IPS-NIHi11 (cell line): ENCODE measurements at regions not wholly inside any gene's neighbourhood (a gene's known extent, or its start where the extent isn't known, plus 50 kb on each side); places are given as distances from the start of the nearest gene placed in this dataset.

Experiments
- DNase-seq: peaks from one replicate; pipeline ENCODE4 v3.0.0; 2012; ENCODE audit warnings: mixed read lengths, low spot score

GRCh38 chr3:99500485-99500884 is 137.9 kb upstream of the COL8A1 start:
- DNase-seq = no peak

DNA sequence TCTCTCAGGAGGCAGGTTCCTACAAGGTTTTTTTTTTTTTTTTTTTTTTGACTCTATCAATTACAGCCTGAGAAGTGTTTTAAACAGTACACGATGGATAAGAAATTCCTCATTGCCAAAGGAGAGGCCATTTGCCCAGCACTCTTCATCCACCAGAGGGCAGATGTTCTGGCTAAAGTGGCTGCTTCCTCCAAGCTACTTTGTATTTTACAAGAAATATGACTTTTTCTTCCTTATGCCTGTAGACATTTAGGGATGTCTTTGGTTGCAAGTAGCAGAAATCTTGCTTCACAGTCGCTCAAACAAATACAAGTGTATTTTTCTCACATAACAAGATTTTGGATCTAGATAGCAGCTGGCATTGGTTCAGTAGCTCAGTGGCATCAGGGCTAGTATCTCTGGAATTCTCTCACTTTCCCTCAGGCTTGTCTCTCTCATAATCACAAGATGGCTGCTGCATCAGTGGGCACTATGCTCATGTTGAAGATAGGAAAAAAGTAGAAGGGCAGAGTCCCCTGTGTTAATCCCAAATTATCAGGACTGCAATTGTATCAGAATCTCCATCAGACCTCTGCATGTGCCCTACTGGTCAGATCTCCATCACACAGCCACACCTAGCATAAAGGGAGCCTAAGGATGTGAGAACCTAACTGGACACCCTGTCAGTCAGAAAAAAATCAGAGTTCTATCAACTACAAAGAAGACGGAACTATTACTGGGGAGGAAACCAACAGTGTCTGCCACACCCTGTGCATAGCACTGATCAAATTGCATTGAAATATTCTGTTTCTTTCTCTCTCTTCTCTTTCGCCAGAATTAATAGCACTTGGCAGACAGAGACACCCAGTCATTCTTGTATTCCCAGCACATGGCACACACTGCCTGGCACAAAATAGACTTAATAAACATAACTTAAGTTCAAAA is 138.9 kb upstream of the COL8A1 start:
- peak; percentile 44 for DNase-seq

GRCh38 chr3:99498550-99499234 is 139.7 kb upstream of the COL8A1 start:
- no peak for DNase-seq

GRCh38 chr3:99487894-99488293 is 150.5 kb upstream of the COL8A1 start:
- no peak for DNase-seq

GRCh38 chr3:99485286-99485685 is 153.1 kb upstream of the COL8A1 start:
- no peak for DNase-seq

GRCh38 chr3:99484871-99485270 is 153.5 kb upstream of the COL8A1 start:
- no peak for DNase-seq

- no peak for DNase-seq
Measured at GRCh38 chr3:99483841-99484240, 154.6 kb upstream of the COL8A1 start.

DNA sequence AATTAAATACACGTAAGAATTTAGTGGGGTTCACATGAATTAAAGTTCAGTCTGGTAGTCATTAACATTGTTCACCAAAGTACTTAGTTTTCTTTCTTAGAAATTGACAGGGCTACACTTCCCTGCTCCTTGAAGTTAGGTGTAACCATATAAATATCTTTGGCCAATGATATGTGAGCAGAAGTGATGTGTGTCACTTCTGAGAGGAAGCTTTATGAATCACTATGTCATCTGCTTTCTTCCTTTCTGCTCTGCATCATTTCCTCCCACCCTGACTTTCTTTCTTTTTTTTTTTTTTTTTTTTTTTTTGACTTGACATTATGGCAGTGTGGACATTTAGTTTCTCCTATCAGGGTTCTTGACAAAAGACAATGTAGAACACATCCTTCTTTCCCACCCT is 156.2 kb upstream of the COL8A1 start:
- DNase-seq = no peak

GRCh38 chr3:99481561-99481960 is 156.8 kb upstream of the COL8A1 start:
- no peak for DNase-seq

DNA sequence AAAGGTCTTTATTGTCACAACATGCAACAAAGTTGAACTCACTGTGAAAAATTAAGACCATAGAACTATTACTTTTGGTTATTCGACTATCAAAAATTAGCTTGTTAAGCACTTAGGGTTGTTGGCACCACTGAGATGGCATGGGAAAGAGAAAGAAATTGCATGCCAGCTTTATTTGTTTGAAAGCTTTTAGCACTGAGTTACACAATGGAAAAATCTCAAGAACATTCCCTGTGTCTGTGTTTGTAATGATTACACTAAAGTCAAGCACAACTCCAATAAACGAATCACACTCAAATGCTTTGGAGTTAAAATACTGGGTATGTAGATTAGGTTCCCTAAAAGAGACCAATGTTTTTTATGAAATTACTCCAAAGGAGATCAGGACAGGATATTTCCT is 158.6 kb upstream of the COL8A1 start:
- DNase-seq = no peak

DNA sequence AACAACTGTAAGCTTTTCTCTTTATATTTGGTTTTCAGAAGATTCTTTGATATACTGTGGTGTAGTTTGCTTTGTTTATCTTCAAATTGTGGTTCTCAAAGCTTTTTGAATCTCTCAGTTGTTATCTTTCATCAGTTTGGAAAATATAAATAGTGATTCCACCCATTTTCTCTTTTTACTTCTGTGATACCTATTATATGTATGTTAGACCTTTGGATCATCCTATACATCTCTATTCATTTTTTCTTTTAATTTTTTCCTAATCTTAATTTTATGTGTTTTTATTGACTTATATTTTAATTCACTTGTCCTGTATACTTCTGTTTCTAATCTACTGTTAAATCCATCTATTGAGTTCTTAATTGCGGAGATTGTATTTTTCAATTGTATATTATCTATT is 160.7 kb upstream of the COL8A1 start:
- no peak for DNase-seq

- no peak for DNase-seq
Measured at GRCh38 chr3:99475229-99475628, 163.2 kb upstream of the COL8A1 start.

- DNase-seq = no peak
Measured at GRCh38 chr3:99474776-99475175, 163.6 kb upstream of the COL8A1 start.

DNA sequence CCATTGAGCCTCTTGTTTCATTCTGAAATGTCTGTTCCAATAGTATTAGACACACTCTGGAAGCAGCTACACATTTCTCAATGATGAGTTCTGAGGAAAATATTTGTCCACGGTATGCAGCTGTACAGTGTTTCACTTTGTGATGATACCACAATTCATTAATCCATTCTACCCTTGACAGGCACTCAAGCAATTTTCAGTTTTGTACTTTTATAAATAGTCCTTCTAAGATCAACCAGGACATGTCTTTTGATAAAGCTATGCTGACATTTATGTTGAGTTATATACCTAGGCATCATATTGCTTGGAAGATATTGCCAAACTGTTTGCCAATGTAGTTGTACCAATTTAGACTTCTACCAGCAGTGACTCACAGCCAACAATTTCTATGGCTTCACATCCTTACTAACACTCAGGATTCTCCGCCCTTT is 165.1 kb upstream of the COL8A1 start:
- DNase-seq = no peak

DNA sequence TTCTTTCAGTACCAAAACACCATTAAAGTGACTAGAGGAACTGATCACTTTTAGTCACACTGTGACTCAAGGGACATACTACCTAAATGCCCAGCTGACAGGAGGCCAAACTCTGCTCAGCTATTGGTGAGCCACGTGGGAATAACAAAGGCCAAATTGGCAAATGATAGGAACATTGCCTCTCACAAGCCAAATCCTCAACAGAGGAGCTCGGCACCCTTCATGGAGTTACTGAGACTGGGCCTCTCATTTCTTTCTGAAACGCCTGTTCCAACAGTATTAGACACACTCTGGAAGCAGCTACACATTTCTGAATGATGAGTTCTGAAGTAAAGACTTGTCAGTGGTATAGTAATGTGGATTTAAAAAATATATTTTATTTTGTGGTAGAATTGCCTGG is 166.0 kb upstream of the COL8A1 start:
- no peak for DNase-seq

DNA sequence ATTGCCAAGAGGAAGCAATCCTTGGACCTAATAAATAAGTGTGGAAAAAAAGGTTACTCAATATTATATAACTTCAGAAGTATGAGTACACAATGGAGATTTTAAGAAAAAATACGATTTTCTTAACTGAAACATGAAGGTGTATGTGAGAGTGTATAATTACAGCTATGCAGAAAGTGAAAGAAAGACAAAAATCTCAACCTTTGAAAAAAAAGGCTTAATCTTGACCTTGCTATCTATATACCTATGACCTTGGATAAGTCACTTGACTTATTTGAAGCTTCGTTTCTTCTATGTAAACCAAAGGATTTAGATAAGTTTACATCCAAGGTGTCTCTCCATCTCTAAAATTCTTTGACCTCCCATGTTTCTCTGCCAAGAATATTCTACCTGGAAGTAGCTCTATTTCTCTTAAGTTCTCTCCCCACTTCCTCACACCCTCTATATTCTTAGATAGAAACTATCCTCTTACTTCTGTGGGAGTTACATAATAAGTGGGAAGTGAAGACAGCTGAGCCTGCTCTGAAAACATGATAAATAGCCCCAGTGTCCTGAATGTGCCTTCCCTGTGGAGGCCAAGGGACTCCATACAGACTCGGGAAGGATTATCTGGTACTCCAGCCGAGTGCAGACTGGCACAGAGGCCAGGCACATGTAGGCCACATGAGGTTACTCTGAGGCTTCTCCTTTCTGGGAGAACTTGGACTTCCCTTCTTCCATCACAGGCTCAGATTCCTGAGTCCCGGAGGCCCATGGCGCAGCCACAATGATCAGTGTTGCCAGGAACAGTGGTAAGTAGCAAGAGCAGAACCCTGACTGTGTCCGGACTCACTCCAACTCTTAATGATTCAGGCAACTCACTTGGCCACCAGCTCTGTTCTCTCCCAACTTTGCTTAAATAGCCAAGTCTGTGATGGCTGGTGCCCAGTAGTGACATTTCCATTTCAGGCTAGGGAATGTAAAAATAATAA is 166.8 kb upstream of the COL8A1 start:
- DNase-seq = no peak

DNA sequence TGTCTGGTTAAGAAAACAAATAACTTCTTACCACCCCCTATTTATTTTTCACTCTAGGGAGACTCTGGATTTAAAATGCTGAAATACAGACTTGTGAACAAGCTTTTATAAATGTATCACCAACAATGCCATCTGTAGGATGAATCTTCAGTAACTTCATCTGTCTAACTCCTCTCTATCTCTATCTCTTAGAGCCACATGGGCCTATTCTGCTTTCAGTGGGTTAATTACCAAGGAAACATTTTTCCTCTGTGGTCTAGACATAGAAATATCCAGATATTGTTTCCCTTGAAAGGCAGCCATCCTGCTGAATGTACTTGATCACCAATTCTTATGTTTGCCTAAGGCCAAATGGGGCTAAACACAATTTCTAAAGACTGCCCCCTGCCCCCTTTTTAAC is 167.6 kb upstream of the COL8A1 start:
- no peak for DNase-seq

DNA sequence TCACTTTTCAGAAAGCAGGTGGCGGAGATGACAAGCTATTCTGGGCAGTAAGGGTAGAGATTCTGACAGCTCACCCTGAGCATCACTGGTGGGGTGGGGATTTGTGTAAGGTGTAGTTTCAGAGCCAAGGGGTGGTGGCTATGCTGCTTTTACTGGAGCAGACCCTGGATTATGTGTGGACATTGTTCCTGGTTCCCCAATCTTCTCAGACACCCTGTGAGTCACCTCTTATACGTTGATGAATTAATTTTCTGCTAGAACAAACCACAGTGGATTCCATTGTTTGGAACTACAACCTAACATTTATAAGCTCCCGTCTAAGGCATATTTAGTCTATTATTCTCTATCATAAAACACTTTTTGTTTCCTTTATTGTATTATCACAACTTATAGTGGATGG is 169.5 kb upstream of the COL8A1 start:
- DNase-seq = no peak

DNA sequence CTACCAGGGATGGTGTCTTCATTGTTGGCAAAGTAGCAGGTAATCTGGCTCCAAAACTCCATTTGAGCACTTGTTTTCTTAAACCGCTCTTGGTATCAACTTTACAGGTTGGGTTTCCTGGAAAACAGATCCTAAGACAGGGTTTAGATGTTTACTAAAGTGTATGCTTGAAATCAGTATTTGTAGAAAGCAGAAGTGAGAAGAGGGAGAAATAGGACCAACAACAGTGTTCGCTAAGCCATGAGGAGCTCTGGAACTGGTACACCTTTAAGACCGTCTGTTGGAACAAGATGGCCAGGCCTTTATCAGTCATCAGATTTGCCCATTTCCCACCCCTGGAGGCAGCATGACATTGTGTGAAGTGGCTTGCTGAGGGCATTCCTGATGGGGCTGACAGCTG is 171.0 kb upstream of the COL8A1 start:
- DNase-seq = no peak

GRCh38 chr3:99466331-99466730 is 172.1 kb upstream of the COL8A1 start:
- DNase-seq = no peak

- DNase-seq = no peak
Measured at GRCh38 chr3:99458013-99458412, 180.4 kb upstream of the COL8A1 start.

GRCh38 chr3:99442599-99442998 is 195.8 kb upstream of the COL8A1 start:
- no peak for DNase-seq
